Erythroblast (primary cell): ENCODE measurements at regions not wholly inside any gene's neighbourhood (a gene's known extent, or its start where the extent isn't known, plus 50 kb on each side); places are given as distances from the start of the nearest gene placed in this dataset.

Experiments
- GATA1 ChIP-seq: IDR thresholded peaks from 2 replicates; pipeline ENCODE4 v1.6.1; 2011; ENCODE audit warnings: low read depth, mild to moderate bottlenecking, control low read depth, low read length, moderate library complexity
- POLR2A ChIP-seq: IDR thresholded peaks from 2 replicates; pipeline ENCODE4 v1.6.1; 2011; ENCODE audit warnings: mild to moderate bottlenecking, low read length

DNA sequence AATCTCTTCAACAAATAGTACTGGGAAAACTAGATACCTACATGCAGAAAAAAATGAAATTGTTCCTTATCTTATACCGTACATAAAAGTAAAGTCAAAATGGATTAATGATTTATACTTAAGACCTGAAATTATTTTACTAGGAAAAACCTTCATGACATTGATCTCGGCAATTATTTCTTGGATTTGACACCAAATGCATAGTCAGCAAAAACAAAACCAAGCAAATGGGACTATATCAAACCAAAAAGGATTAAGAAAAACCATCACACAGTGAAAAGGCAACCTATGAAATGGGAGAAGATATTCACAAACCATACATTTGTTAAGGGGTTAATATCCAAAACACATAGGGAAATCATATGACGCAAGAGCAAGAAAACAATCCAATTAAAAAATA lies 433.6 kb downstream of the LRATD1 start:
- TF ChIP-seq POLR2A (no peak), GATA1 (no peak)
